ENCODE measurements at regions not wholly inside any gene's neighbourhood (a gene's known extent, or its start where the extent isn't known, plus 50 kb on each side); places are given as distances from the start of the nearest gene placed in this dataset.
A peak's percentile ranks its signal among the peaks of the same experiment; 100 is the strongest.
"Not testable (repeated sequence)": the region's sequence is repeated elsewhere in the genome, so short reads cannot be mapped to it uniquely, and the experiment has no call there.

GRCh38 chr9:19936598-19936997 is 147.8 kb upstream of the SLC24A2 start:
- DNase-seq (ENCODE audit: low spot score): no peak

GRCh38 chr9:19935422-19935821 is 146.6 kb upstream of the SLC24A2 start:
- DNase-seq (ENCODE audit: low spot score): no peak

GRCh38 chr9:19934301-19934871 is 145.5 kb upstream of the SLC24A2 start:
- no peak for DNase-seq (ENCODE audit: low spot score)

GRCh38 chr9:19931098-19931890 is 142.5 kb upstream of the SLC24A2 start:
- DNase-seq (ENCODE audit: low spot score): no peak

- DNase-seq (ENCODE audit: low spot score): no peak
These were observed 138.7 kb upstream of the SLC24A2 start for GRCh38 chr9:19927560-19927959.

- no peak for DNase-seq (ENCODE audit: low spot score)
These were observed 137.9 kb upstream of the SLC24A2 start for GRCh38 chr9:19926774-19927173.

GRCh38 chr9:19925674-19926503 is 137.1 kb upstream of the SLC24A2 start:
- DNase-seq (ENCODE audit: low spot score): peak; percentile 85

- no peak for DNase-seq (ENCODE audit: low spot score)
These were observed 135.2 kb upstream of the SLC24A2 start for GRCh38 chr9:19924080-19924479.

GRCh38 chr9:19922476-19923118 is 133.8 kb upstream of the SLC24A2 start:
- DNase-seq (ENCODE audit: low spot score): peak; percentile 56

- no peak for DNase-seq (ENCODE audit: low spot score)
These were observed 131.6 kb upstream of the SLC24A2 start for GRCh38 chr9:19920401-19920800.

GRCh38 chr9:19918630-19919029 is 129.8 kb upstream of the SLC24A2 start:
- no peak for DNase-seq (ENCODE audit: low spot score)

- DNase-seq (ENCODE audit: low spot score): no peak
These were observed 125.2 kb upstream of the SLC24A2 start for GRCh38 chr9:19914044-19914443.

GRCh38 chr9:19913151-19913550 is 124.3 kb upstream of the SLC24A2 start:
- DNase-seq (ENCODE audit: low spot score): no peak

GRCh38 chr9:19903076-19903475 is 114.2 kb upstream of the SLC24A2 start:
- DNase-seq (ENCODE audit: low spot score): no peak

GRCh38 chr9:19901586-19901985 is 112.7 kb upstream of the SLC24A2 start:
- no peak for DNase-seq (ENCODE audit: low spot score)

- DNase-seq (ENCODE audit: low spot score): no peak
These were observed 107.3 kb upstream of the SLC24A2 start for GRCh38 chr9:19896161-19896560.

GRCh38 chr9:19895578-19895977 is 106.7 kb upstream of the SLC24A2 start:
- DNase-seq (ENCODE audit: low spot score): not testable (repeated sequence)

GRCh38 chr9:19895006-19895405 is 106.2 kb upstream of the SLC24A2 start:
- no peak for DNase-seq (ENCODE audit: low spot score)

- no peak for DNase-seq (ENCODE audit: low spot score)
These were observed 96.8 kb upstream of the SLC24A2 start for GRCh38 chr9:19885608-19886007.

GRCh38 chr9:19879062-19879461 is 90.2 kb upstream of the SLC24A2 start:
- DNase-seq (ENCODE audit: low spot score): no peak

- DNase-seq (ENCODE audit: low spot score): no peak
These were observed 87.9 kb upstream of the SLC24A2 start for GRCh38 chr9:19876569-19877316.

All from A172 (cell line).